GM19397 (cell line): ENCODE measurements at regions not wholly inside any gene's neighbourhood (a gene's known extent, or its start where the extent isn't known, plus 50 kb on each side); places are given as distances from the start of the nearest gene placed in this dataset.

Source experiments
- ATAC-seq: cut with Tn5 transposase; IDR thresholded peaks from one replicate; pipeline ENCODE4 v1.9.1; 2021; ENCODE audit warnings: mild to moderate bottlenecking, moderate library complexity; ENCODE audit not compliant: unreplicated experiment

DNA sequence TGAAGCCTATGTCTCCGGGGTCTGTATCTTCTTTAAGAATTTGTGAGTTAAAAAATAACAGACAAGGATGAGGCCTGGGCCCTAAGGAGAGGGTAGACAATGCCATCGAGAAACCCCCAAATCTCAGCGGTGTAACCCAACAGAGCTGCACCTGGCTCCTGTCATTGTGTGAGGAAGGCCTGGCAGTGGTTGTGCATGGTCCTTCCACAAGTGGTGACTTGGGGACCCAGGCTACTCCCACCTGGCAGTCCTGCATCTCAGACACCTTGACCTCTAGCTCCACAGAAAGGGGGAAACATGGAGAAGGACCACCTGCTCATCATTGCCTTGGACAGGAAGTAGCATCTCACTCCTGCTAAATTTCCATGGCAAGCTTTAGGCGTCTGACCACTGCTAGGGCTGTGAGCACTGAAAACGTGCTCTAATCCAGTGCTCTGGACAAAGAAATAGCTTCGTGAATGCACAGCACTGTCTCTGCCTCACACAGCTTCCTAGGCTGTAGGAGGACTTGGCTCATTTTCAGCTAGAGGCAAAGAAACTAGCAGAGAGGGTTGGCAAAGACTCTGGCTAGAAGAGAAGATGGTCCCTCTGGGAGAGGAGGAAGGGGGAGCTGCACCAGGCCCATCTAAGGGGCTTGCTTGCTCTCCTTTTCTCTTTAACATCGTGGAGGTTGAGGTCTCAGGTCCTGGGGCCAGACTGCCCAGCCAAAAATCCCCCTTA is 273.9 kb upstream of the ZMIZ1 start:
- no peak for ATAC-seq

DNA sequence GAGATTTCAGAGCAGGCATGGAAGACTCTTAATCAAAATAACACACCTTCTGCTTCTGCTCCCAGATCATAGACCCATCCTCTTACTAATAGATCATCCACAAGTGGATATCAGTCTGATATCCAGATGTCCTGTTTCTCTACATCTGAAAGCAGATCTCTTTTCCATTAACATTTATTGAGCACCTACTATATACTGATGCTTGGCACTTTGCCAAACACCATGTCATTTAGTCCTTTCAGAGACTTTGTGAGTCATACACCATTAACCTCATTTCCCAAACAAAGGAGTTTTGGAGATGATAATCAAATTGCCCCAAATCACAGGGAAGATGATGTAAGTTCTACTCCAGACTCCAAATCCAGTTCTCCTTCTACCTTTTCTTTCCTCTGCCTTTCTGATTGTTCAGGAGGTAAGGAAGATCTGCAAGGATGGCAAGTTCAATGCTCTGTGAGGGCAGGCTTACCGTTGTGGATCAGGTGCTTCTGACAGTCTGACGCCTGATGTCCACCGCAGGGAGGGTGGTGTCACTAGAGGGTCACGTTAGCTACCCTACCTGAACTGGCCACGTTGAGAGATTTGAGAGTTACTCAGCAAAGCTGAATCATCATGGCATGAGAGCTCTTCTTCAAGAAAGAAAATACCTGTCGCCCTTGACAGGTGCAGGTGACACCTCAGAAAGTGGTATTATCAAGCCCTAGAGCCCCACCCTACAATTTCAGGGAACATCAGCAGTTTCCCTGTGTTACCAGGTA is 269.6 kb upstream of the ZMIZ1 start:
- ATAC-seq: no peak

DNA sequence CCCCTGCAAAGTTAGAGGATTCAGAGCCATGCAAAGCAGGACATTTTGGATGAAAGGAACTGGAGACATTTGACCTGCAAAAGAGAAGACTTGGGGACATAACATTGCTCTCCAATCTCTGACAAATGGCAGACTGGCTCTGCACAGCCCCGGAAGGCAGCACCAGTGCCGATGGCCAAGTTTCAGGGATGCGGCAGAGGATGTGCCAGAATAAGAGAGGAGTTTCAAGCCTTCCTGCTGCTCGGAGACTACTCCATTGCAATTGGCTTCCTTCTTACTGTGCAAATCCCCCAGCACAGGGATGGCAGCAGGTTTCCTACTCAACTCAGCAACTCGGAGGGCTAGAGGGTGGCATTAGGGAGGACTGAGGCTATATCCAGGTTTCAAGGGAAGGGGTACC is 268.8 kb upstream of the ZMIZ1 start:
- no peak for ATAC-seq

DNA sequence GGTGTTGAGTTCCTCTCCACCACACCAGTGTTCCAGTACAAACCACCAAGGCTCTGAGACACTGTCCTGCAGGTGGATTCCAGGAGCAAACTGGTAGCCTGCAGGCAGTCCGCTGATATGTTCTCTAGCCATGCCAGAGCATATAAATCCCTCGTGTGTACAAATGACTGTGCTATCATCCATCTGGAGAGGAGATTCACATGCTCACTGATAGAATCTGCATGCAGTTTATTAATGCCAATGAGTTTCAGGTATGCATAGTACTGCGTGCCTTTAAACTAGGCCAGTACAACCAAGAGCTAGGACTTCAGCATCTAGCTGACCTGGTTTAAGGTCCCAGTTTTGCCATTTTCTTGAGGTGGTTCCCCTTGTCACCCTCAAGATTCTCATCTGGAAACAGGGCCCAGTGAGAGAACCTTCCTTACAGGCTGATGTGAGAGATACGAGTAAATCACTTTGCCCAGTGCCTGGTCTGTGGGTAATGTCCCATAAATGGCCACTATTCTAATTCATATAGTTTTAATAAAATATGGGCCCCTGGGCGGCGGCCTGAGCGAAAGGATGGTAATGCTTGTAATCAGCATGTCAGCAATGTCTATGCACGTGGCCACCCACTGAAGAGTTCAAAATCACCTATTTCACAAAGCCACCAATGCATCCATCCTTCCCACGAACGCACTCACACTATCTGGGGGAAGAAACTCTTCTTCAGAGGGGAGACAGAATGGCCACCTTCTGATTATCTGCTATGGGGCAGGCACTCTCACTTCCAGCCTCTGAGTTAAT is 268.0 kb upstream of the ZMIZ1 start:
- no peak for ATAC-seq

DNA sequence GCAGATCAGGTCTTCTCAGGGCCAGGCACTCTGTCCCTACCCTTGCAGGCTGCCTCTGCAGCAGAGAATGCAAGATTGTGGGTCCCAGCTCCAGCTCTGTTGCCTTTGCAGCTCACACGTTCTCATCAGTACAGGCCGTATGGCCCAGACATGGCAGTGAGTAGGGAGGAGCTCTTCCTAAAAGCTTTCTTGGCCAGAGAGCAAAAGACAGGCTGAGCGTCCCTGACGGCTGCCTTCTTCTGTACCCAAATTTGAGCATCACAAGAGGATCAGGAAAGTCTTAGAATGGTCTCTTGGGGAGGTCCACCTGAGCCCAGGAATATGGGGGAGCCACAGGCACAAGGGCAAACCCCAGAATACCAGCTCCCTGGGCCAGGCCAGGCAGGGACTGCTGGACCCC is 266.3 kb upstream of the ZMIZ1 start:
- ATAC-seq: no peak

DNA sequence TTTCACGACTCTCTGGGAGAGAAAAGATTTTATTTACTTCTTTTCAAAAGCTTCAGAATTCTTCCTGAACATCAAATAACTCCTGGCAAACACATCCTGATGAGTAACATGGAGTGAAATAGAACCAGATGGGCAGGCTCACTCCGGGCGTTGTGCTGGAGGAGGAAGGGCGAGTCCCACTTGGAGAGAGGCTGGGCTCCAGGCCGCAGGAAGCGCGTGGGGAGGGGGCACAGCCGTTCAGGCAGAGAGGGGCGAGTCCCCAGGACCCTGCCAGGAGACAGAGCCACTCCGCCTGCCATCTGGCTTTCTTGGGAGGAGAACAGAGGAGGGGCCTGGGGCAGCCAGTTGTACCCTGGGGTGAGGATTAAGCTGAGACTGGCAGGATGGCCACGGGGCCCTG is 265.9 kb upstream of the ZMIZ1 start:
- no peak for ATAC-seq

DNA sequence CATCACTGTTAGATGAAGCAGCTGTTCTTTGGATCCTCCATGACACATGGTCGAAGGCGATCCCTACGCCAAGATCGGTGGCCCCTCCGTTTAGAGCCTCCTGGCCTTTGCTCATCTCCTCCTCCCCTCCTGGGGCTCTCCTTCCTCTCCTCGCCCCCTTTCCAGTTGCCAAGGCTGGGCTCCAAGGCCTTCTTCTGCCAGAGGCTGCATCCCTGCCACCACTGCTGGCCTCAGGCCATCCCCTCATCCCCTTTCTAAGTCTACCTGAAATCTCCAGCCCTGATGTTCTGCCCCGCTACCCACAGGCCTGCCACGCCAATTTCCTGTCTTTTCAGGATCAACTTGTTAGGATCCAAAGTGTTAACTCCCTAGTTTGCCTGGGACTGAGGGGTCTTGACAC is 265.1 kb upstream of the ZMIZ1 start:
- ATAC-seq: no peak

DNA sequence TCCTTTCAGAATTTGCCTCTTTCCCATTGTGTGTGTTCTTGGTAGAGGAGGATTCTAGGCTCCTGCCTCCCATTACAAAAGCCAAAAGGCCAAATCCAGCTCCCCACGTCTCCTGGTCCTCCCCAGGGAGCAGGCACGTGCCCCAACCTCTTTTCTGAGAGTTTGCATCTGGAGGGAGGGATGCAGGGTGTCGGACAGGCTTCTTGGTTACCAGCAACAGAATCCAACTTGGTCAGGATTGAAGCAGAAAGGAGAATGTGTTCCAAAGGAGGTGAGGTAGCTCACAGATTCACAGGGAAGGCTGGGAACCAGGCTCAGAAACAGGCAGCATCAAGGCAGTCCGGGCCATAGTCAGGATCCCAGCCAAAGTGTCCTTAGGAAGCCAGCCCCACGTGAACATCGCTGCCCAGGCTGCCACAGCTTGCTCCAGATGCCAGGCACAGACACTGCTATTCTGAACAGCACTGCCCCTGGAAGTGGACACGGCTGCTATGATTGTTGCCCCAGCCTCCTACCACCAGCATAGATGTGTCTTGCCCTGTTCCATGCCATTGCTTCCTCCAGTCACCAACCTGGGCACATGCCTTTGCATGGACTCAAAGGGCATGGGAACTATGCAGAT is 264.2 kb upstream of the ZMIZ1 start:
- ATAC-seq: no peak

DNA sequence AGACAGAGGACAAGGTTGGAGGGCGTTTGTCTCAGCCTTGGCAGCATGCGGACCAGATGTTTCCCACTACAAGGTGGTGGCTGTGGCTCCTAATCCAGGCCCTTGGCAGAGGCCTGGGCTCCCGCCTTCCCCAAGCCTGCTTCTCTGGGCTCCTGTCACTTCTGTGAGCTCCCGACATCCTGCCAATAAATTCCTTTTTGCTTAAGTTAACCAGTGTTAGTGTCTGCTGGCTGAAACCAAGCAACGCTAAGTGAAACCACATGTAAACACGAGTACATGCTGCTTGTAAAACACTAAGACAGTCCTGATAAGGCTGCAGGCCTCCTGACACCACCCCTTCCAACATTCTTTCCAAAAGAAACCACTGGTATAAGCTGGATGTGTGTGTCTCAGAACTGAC is 263.6 kb upstream of the ZMIZ1 start:
- no peak for ATAC-seq

DNA sequence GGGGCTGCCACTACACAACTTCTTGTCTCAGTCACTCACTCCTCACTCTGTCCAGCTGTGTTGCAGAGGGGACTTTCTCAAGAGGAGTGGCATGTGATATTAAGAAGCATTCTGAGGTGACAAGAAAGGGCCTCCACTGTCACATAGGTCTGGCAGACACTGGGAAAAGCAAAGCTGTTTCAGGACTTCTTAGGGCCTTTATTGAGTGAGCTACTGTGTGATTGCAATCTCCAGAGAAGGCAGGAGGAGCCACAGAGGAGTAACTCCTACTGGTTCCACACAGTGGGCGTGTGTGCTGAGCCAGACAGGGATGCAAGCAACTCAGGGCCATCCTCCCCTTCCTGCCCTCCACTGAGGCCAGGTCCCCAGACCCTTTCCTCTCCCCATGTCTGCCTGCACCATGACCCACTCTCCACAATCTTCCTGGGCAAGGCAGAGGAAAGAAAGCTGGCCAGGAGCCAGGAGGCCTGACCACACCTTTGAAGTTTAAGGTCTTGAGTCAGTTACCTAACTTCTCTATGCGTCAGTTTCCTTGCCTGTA is 262.0 kb upstream of the ZMIZ1 start:
- ATAC-seq: no peak

DNA sequence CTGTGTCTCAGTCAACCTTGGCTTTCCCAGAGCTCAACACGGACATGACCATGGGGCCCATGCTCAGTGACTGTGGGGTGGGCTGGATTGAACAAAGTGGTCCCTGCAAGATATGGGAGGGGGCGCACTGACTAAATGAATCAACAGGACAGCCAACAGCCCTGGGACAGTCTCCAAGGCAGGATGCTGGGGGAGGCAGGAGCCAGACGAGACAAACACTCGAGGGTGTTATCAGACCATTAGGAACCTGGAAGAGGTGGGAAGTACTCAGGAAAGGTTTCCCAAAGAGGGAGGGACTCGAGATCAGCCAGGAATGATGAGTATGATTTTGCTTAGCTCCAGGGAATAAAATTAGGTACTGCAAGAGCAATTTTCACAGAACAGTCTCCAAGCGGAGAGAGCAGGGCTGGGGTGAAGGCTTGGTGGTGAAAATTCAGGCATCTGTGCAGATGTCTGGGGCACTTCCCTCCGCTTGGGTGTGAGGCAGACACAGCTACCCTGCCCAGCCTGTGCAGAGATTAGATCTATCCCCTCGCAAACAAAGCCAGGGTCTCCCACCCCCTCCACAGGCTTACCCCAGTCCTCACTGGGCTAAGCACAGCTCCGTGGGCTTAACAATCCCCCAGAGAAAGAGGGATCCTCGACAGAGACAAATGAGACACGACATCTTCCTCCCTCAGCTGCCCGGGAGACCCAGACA is 261.1 kb upstream of the ZMIZ1 start:
- ATAC-seq: no peak

DNA sequence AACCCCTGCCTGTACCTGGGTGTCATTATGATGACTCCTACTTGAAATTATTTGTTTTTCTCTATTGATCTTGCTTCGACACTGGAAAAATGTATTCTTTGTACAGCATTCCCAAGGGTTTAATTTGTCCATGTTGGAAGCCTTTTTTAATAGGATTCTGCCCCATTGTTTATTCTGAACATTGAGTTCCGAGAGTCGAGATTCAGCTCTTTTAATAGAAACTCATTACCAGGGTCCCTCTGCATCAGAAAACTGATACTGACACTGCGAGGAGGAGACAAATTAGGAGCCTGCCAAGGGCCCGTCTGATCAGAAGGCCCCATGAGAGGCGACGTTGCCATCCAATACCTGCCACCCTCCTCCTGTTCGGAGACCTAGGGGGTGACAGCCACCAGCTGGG is 260.5 kb upstream of the ZMIZ1 start:
- ATAC-seq: no peak

DNA sequence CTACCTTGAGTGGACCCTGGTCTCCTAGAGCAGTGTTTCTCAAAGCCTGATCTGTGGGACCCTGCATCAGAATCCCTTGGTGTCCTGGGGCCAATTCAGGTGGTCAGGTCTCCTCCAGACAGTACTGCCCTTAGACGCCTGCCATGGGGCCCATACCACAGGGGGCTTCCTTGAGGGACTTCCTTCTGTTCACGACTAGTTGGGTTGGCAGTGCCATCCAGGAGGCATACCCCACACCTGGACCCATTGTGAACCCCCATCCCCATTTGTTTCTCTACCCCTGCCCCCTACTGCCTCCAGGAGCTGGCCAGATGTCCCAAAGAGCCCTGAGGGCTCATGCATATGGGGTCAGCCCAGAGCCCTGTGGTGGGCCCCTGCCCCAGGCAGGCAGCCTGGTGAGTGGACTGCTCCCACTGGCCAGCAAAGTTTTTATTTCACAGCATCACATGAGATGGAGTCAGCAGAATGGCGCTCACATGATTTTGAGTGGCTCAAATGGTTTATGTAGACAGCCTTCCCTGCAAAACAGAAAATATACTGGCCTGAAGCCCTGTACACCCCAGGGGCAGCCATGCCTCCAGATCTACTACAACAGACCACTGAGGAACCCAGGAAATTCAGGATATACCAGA is 259.9 kb upstream of the ZMIZ1 start:
- ATAC-seq: no peak

DNA sequence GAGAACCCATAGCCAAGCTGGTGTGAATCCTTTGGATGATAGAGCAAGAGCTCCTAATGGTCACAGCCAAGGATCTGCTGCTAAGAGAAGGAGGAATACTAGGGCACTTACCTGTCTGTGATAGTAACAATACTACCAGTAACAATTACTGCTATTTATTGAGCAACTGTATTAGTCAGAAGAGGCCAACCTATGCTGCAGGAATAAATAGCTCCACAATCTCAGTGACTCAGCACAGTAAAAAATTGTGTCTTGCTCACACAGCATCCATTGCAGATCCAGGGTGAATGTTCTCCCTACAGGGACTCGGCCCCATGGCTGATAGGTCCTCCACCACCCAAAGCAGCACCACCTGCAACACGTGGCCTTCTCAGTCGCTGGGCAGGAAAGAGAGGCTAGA is 257.6 kb upstream of the ZMIZ1 start:
- ATAC-seq: no peak

DNA sequence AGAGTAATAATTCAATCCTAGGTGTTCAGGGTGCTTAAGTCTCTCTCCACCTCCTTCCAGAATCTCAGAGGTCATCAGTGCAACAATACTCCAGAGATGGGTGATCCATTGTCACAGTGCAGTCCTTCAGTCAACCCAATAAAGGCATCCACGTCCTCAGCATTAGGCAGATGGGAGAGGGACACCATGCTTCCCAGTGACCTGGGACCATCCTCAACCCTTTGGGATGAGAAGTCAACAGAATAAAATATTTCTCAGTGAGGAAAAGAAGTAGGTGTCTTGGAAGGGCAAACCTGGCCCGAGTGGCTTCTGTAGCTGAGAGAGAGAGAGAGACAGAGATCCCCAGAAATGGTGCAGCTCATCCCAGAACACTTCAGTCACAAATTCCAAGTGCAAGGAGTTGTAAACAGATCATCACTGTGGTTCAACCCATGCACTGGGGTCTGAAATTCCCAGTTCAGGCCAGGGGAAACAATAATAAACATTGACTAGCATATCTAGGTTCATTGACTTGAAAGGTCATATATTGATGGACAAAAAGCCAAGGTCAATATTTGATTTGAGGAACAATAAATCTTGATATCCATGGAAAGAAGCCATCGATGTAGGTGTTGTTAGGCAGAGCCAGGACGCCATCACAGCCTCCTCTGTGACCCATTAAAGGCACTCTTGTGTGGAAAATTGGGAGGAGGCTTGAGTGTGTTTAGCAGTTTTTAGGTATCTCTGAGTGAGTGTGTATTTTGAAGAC is 256.0 kb upstream of the ZMIZ1 start:
- no peak for ATAC-seq

DNA sequence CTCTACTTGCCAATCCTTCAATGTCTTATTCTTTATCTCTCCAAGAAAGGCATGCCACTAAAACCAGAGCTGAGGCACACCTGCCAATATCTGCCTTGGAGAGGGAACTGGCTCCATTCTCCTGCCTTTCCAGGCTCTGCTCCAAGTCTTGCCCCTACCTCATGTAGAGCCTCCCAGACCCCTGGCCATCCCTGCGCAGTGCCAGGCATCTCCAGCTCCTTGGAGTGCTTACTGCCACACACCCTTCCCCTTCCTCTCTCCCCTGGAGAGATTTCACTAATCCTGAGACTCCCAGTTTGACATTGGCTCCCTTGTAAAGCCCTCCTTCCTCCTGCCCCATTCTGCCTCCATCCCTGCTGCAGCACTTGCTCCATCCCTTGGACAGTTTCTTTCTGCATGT is 255.2 kb upstream of the ZMIZ1 start:
- ATAC-seq: no peak

DNA sequence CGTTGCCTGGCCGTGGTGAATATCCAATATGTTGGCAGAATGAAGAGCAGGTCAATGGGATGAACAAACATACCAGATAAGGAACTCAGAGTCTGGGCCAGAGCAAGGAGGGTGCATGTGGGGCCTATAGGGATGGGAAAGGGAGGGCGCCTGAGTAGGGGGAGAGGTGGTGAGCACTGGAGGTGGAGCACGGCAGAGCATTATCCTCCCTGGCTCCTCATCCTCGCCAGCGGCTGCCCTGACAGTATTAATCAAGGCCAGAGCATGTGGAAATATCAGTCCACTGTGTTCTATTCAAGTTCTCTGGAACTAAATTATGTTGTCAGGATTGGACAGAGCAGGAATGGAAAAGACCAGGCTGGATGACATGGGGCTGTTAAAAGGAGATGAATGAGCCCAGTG is 254.8 kb upstream of the ZMIZ1 start:
- no peak for ATAC-seq

DNA sequence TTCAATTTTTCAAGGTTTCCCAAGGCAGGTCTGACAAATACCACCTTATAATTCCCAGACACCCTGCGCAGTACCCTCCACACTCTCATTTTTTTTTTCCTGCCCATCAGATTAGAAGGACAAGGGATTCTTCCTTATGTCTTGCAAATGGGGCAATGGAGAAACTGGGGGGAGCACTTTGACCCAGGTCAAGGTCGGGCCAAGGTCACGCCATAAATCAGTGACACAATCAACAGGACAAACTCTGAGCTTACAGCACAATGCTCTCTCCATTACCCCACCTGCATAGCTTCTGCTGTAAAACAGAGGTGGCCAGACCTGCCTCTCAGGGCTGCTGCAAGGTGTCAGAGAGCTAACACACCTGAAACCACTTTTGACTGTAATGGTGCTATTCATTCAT is 254.4 kb upstream of the ZMIZ1 start:
- no peak for ATAC-seq

DNA sequence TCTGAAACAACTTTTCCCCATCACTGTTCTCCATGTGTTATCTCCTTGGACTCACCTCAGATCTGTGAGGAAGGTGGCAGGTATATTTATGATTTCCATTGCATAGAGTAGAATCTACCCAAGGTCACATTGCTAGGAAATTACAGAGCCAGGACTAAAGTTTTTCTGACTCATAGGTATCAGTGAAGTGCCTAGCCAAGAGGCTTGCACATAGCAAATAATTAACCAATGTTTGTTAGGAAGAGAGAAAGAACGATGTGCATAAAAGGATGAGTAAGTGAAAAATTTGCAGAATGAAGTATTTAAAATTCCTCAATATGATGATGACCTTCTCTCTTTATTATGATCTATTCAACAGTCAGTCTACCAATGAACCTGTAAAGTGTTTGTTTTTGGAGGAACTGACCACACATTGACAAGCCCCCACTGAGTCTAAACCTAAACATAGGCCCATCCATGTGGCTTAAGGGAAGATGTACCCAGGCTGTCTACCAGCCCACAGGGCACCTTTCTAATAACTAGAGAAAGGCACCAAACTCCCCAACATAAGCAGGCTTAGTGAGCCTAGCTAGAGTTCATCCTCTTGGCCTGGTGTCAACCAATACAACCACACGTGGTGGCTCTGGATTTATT is 252.9 kb upstream of the ZMIZ1 start:
- no peak for ATAC-seq
